ENCODE measurements at regions not wholly inside any gene's neighbourhood (a gene's known extent, or its start where the extent isn't known, plus 50 kb on each side); places are given as distances from the start of the nearest gene placed in this dataset.

DNA sequence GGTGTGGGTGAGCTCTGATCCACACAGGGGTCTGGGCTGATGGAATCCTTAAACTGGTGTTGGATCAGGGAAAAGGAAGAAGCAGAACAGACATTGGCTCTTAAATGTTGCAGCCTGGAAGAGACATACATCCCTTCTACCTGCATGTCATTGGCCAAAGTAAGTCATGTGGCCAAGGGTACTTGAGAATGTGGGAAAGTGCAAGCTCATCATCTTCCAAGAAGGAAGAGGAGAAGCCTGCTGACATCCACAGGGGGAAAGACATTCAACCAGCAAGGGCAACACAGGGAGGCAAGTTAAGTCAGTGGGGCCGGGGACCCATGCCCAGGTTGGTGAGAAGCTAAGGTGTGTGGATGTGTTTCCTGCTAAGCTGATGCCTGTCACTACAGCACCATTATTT lies 272.8 kb upstream of the MKI67 start:
- H3K27ac ChIP-seq: no peak overlapping the region
- H3K9me3 ChIP-seq: peaks cover 0 to 19% (median 0%) of the 10 kb centered on the region in 3 donors
- H3K4me3 ChIP-seq: no peak overlapping the region
- H3K4me1 ChIP-seq: no peaks in the 10 kb centered on the region
- no peaks in the 10 kb centered on the region for H3K36me3 ChIP-seq
- WGBS, 2 donors: 71 to 83% methylated on average over 1 of the region's 1 CpG
- H3K27me3 ChIP-seq: no peaks in the 10 kb centered on the region
- TF ChIP-seq, protein P1, sequence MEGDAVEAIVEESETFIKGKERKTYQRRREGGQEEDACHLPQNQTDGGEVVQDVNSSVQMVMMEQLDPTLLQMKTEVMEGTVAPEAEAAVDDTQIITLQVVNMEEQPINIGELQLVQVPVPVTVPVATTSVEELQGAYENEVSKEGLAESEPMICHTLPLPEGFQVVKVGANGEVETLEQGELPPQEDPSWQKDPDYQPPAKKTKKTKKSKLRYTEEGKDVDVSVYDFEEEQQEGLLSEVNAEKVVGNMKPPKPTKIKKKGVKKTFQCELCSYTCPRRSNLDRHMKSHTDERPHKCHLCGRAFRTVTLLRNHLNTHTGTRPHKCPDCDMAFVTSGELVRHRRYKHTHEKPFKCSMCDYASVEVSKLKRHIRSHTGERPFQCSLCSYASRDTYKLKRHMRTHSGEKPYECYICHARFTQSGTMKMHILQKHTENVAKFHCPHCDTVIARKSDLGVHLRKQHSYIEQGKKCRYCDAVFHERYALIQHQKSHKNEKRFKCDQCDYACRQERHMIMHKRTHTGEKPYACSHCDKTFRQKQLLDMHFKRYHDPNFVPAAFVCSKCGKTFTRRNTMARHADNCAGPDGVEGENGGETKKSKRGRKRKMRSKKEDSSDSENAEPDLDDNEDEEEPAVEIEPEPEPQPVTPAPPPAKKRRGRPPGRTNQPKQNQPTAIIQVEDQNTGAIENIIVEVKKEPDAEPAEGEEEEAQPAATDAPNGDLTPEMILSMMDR (IDR thresholded peaks at IDR 0.05): no peak
- no peak for TF ChIP-seq POLR2A (IDR thresholded peaks at IDR 0.05)
- DNase-seq: no peak
- intact Hi-C loops (cut with DNase I): no loop called here

DNA sequence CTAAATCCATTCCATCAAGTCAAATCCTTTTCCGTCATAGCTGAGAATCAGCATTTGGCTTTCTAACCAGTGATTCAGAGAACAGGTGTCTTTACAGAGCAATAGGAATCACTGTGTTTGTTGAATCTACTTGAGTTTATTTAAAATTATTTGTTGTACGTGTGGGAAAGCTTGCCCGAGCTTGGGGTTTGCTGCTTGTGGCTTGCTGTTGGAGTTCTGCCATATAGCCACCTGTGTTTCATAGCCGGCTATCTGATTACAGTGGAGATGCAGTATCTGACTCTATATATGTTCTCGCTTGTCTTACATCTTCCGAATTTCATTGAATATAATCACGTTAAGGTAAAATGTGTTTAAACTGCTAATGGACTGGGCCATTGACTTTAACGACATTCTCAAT lies 274.3 kb upstream of the MKI67 start:
- peaks cover 0 to 19% (median 0%) of the 10 kb centered on the region in 3 donors for H3K9me3 ChIP-seq
- WGBS, 2 donors: 60 to 70% methylated on average over 8 of the region's 8 CpGs
- H3K4me1 ChIP-seq: no peaks in the 10 kb centered on the region
- H3K36me3 ChIP-seq: no peaks in the 10 kb centered on the region
- H3K27me3 ChIP-seq: no peaks in the 10 kb centered on the region
- no peak overlapping the region for H3K4me3 ChIP-seq
- intact Hi-C loops (cut with DNase I): no loop called here
- TF ChIP-seq, protein P1 (IDR thresholded peaks at IDR 0.05): no peak
- TF ChIP-seq POLR2A (IDR thresholded peaks at IDR 0.05): no peak
- no peak for DNase-seq
- no peak overlapping the region for H3K27ac ChIP-seq

DNA sequence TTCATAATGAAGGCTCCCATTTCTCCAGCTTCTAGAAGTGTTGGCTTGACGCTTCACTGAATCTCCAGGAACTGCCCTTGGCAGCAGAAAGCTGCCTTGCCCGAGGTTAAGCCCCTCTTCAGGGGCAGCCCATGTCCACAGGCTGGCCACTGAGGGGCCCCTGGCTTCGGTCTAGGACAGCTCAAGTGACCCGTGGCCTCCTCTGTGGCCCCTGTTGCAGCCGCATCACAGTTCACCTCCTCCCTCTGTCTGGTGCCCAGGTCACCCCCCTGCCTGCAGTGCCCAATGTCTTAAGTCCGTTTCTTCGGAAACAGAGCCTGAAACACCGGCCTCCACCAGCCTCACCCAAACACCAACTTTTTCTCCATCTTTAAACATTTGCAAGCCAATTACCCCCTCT lies 279.2 kb upstream of the MKI67 start:
- Histone ChIP-seq H3K9me3 (peaks cover 0 to 25% (median 0%) of the 10 kb centered on the region in 3 donors), H3K4me3 (no peak overlapping the region), H3K4me1 (no peaks in the 10 kb centered on the region), H3K27me3 (no peaks in the 10 kb centered on the region), H3K36me3 (no peaks in the 10 kb centered on the region), H3K27ac (no peak overlapping the region)
- intact Hi-C loops (cut with DNase I): no loop called here
- DNase-seq: no peak
- TF ChIP-seq, protein P1 (IDR thresholded peaks at IDR 0.05): no peak
- TF ChIP-seq POLR2A (IDR thresholded peaks at IDR 0.05): no peak
- WGBS, 2 donors: 70% methylated on average over 7 of the region's 8 CpGs

DNA sequence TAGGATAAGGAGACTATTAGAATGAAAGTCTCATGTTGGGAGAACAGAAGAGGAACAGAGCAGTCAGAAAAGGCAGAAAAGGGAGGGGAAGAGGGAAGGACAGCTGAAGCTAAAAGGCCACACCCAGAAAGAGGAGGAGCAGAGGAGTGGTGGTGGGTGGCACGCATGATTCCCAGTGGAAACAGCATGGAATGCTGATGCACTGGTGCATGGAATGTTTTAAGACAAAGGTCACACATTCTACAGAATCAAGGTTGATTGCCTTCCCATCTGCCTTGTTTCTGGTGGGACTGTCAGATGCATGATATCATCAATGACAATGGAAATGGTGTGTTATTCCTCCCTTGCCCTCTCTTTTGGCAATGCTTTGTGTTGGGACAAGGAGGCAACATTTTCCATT lies 285.4 kb upstream of the MKI67 start:
- H3K36me3 ChIP-seq: no peaks in the 10 kb centered on the region
- WGBS, 2 donors: 64% methylated on average over 1 of the region's 1 CpG
- H3K27me3 ChIP-seq: no peaks in the 10 kb centered on the region
- no peaks in the 10 kb centered on the region for H3K4me1 ChIP-seq
- no peak overlapping the region for H3K4me3 ChIP-seq
- DNase-seq: no peak
- TF ChIP-seq POLR2A (IDR thresholded peaks at IDR 0.05): no peak
- TF ChIP-seq, protein P1 (IDR thresholded peaks at IDR 0.05): no peak
- H3K27ac ChIP-seq: no peak overlapping the region
- H3K9me3 ChIP-seq: peaks cover 0 to 6% (median 4%) of the 10 kb centered on the region in 3 donors
- intact Hi-C loops (cut with DNase I): no loop called here

DNA sequence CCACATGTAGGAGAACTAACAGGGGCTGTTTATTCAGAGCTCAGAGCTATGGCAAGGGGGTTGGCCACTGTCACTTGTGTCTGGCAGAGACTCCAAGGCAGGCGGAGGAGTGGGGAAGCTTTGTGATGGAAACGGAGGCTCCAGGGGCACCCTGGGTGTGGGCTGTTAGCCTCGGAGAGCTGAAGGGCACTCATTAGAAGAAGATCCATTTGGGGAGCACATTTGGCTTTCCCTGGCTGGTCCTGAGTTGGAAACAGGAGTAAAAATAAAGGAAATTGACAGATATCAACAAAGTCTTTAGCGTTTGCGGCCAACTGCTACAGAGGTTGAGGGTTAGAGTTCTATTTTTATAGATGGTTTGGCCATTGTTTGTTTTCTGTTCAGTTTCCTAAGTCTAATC lies 288.3 kb upstream of the MKI67 start:
- Histone ChIP-seq H3K36me3 (no peaks in the 10 kb centered on the region), H3K4me1 (no peaks in the 10 kb centered on the region), H3K9me3 (peaks cover 0 to 4% (median 0%) of the 10 kb centered on the region in 3 donors), H3K27ac (no peak overlapping the region), H3K4me3 (no peak overlapping the region), H3K27me3 (no peaks in the 10 kb centered on the region)
- WGBS, 2 donors: 66 to 76% methylated on average over 5 of the region's 5 CpGs
- intact Hi-C loops (cut with DNase I): no loop called here
- DNase-seq: no peak
- no peak for TF ChIP-seq POLR2A (IDR thresholded peaks at IDR 0.05)
- TF ChIP-seq, protein P1 (IDR thresholded peaks at IDR 0.05): no peak
